Dermis blood vessel endothelial cell (primary cell): ENCODE measurements at regions not wholly inside any gene's neighbourhood (a gene's known extent, or its start where the extent isn't known, plus 50 kb on each side); places are given as distances from the start of the nearest gene placed in this dataset.

ENCODE experiments used
- DNase-seq: peaks from one replicate; pipeline ENCODE4 v3.0.0; 2010

DNA sequence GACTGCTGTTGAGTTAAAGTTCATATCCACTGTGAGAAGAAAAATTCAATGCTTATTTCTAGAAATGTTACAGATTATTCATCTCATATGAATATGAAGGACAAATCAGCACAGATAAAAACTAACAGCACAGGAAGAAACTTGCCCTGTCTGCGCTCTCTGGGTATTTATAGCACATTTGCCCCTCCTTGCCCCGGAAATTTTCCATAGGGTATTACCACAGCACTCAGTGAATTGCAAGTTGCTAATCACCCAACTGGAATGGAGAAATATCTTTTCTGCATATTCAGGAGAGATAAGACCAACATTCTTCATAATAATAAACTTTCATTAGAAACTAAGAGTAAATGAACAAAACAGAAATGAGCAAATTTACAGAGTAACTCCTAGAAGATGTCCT is 318.0 kb upstream of the KLF12 start:
- DNase-seq, result no peak

DNA sequence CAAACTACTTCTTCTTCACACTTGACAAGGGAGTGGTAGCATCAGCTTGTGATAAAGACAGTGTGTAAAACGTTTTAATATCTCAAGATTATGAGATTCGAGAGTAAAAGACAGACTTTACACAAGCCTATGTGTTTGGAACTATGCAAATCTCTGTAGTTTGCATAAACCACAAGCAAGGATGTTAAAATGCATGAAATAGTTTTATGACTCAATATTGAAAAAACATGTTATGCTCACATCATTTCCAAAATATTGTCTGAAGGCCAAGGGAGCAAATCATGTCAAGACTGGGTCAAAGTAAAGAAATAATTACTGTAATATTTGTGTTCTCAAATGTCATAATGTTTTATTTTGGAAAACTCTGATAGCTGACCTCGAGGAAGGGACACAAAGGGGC is 316.8 kb upstream of the KLF12 start:
- DNase-seq, result no peak

DNA sequence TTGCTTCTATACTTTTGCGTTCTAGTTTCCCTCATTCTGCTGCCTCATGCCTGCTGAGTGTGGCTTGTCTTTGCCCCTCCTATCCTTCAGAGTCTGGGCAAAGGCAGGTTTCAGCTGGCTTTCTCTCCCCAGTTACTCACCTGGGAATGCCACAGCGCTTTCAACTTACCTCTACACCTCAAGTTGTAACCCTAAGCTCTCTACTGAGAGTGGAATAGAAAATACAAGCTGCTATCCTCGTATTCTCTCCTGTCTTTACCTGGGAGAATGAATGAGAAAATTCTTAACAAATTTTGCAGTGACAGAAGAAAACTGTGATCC is 316.3 kb upstream of the KLF12 start:
- no peak for DNase-seq

DNA sequence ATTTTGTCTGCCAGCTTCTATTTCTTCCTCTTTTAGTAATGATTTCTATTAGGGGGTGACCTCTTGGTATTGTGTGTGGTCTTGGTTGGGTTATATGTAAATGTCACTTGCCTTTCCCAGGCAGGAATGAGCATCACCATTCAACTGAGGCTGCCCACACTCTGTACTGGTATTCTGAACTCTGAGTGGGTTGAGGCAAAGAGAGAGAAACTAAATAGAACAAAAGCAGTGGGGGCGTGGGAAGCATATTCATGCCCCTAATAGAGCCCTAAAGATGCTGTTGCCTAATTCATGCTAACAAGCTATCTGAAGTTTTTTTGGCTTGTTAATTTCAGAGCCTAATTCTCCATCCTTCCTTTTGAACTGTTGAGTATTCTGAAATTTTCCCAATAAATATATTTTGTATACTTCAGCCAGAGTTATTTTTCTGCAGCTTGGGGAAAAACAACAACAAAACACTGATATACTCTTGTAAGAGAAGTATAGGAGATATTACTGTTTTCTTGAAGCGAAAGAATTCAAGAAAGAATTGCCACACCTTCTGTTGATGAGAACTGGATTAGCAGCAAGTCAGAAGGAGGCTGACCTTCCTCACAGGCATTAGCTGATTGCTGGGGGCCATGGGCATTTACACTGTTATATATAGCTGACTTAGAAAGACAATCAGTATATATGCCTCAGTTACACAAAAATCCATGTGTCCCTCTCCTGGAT is 315.8 kb upstream of the KLF12 start:
- DNase-seq, result no peak

DNA sequence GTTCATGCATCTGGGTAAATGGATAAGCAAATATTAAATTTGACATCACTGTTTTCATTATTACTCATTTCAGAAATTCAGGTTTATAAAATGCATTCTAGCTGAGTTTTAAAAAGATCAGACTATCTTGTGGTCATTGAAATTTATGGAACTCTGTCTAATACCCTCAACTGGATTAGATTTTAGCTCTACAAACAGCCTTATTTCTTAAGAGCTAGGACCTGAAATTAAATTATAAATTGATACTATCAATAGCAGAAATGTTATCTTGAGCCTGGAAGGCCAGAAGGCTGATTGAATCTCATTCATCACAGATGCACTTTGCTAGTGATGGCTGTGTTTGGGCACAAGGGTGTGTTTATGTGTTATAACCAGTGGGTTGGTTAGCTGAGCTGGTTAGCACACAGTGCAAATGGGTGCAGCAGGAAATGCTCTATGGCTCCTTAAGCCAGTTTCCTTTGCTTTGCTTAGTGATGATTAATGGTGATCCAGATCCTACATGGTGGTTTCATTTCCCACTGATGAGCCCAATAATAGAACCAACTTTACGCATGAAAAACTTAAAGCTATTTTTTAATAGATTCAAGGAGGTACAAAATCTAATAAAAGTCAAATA is 310.8 kb upstream of the KLF12 start:
- DNase-seq, result no peak

GRCh38 chr13:74444161-74444571 is 310.0 kb upstream of the KLF12 start:
- DNase-seq, result no peak

GRCh38 chr13:74443631-74444030 is 309.4 kb upstream of the KLF12 start:
- no peak for DNase-seq

DNA sequence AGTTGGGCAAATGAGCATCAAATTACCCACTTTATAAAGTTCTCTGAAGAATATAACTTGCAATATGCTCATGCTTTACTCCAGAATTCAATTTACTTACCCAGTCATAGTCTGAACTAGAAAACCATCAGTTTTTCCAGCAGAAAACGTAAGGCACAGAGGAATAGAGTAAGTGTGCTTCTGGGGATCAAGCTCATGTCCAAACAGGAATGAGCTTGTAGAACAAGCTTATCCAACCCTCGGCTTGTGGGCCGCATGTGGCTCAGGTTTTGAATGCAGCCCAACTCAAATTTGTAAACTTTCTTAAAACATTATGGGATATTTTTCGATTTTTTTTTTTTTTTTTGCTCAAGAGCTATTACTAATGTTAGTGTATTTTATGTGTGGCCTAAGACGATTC is 308.5 kb upstream of the KLF12 start:
- DNase-seq, result no peak

- no peak for DNase-seq
Observed at GRCh38 chr13:74438901-74439300, 304.7 kb upstream of the KLF12 start.

DNA sequence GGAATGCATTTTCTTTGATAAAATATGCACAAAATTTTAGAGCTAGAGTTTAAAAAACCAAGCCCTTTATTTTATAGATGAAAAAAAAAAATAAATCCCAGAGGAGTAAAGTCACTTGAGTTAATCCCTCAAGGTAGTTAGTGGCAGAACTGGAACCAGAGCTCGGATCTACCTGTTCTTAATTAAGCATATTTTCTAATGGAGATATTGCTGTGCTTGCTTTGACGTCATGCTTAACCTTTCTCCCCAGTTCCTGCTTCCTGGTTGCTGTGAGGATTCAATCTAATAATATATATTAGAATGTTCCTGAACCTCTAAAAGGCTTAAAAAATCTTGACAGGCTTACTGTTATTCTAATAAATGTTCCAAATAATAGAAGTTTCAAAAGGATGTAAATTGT is 300.6 kb upstream of the KLF12 start:
- no peak for DNase-seq

DNA sequence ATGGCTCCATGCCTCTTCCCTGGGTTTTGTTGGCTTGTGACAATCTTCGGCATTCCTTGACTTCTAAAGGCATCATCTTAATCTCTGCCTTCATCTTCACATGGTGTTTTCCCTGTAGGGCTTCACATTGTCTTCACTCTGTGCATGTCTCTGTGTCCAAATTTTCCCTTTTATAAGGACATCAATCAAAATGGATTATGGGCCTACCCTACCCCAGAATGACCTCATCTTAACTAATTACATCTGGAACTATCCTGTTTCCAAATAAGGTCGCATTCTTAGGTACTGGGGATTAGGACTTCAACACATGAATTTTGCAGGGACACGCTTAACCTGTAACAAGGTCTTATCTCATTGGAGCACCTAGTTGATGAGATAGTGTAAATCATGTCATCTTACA is 290.3 kb upstream of the KLF12 start:
- DNase-seq, result no peak

DNA sequence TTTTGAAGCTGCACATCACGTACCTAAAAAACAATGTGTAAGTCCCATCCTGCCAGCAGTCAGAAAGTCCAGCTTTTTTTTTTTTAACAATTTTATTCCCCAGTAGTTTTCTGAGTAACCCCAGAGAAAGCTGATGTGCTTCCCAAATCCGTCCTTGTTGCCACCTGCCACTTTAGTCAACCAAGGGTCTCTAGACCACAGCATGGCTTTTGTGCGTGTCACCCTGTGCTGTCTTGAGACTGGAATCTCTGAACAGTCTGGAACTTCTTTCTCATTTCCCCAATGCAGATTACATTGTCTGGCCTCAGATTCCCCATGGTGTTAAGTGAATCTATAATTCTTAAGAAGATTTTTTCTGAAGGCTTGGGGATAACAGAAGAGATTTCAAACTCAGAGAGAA is 289.2 kb upstream of the KLF12 start:
- no peak for DNase-seq

GRCh38 chr13:74414458-74414857 is 280.3 kb upstream of the KLF12 start:
- DNase-seq, result no peak

GRCh38 chr13:74413482-74413881 is 279.3 kb upstream of the KLF12 start:
- DNase-seq, result no peak

- no peak for DNase-seq
Observed at GRCh38 chr13:74409551-74409950, 275.3 kb upstream of the KLF12 start.

DNA sequence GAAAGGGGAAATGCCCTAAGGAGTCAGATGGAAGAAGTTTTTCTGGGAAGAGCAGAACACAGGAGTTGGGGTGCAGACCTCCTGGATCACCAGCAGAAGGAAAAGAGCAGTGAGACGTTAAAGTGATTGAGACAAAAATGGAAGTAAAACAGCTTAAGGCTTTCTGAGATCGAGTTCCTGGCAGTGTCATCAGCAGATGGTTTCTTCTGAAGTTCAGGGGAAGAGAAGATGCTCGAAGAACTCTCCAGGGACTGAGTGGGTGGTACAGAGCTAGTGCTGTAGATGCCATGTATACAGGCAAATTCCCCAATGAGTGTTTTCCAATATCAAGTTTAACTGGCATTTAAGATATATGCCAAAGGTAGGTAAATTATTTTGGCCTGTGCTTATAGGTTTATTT is 272.2 kb upstream of the KLF12 start:
- no peak for DNase-seq

- DNase-seq, result no peak
Observed at GRCh38 chr13:74398599-74398998, 264.4 kb upstream of the KLF12 start.

GRCh38 chr13:74389056-74389455 is 254.9 kb upstream of the KLF12 start:
- no peak for DNase-seq

DNA sequence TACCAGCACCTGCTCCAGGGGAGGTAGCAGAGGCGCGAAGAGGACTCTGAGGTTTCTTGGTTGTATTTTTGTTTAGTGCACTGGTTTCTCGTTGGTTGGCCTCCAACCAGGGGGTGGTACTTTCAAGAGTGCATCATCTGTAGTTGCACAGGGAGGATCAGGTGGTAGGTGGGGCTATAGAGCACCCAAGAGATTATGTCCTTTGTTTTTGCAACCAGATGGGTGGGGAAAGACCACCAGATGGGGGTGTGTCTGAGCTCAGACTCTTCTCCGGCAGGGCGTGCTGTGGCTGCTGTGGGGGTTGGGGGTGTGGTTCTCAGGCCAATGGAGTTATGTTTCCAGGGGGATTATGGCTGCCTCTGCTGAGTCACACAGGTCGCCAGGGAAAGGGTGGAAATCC is 254.4 kb upstream of the KLF12 start:
- DNase-seq, result no peak

DNA sequence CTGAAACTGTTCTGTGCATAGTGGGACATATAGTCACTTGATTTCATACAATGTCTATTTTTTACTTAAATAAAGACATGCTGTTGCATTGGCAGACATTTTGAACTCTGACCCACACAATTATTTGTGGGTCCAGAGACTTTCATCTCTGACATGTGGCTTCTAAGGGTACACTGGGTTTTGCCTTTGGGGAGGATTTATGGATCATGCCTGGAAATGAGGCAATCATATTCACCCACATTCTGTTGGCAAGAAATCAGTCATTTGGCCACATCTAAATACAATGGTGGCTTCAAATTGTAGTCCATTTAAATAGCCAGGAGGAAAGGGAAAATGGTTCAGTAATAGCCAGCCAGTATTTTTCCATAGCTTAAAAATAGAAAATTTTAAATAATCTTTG is 238.3 kb upstream of the KLF12 start:
- DNase-seq, result no peak

DNA sequence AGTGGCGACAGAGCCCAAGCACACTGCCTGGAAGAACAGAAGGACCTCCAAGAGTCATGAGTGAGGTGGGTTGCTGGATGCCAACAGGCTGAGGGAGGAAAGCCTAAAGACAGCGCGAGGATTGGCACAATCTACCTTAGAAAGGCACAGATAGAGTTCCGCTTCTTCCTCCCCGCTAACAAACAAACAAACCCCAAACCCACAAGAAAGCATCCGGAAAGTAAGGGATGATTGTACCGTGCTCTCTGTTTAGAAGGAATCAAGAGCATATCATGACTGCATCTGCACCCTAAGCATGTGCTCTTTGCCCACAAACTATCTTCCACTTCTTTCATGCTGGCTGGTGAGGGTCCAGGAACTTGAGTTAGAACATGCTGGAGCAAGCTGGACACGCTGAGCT is 233.0 kb upstream of the KLF12 start:
- DNase-seq, result no peak

DNA sequence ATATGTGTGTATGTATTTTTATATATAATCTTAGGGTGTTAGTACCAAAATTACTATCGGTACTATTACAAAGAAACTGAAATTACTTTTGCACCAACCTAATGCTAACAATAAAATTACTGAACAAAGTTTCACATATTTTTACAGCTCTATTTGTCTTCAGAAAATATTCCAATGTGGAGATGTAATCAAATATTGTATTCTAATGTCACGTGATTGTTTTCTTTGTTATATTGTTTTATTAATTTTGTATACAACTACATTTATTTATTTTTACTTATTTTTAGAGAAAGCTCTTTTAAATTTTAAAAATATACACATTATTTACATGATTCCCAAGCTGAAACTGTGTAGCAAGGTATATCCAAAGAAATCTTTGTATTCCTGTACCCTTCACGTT is 227.1 kb upstream of the KLF12 start:
- no peak for DNase-seq

DNA sequence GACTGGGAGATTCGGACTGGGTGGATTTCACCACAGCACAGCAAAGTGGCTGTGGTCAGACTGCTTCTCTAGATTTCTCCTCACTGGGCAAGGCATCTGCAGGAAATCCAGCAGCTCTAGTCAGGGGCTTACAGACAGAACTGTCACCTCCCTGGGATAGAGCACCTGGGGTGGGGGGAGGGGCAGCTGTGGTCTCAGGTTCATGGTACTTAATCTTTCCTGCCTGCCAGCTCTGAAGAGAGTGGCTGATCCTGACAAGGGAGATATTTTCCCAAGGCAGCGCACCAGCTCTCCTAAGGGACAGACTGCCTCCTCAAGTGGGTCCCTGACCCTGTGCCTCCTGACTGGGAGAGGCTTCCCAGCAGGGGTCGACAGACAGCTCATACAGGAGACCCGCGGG is 212.8 kb upstream of the KLF12 start:
- no peak for DNase-seq

GRCh38 chr13:74338341-74338740 is 204.1 kb upstream of the KLF12 start:
- DNase-seq, result no peak

DNA sequence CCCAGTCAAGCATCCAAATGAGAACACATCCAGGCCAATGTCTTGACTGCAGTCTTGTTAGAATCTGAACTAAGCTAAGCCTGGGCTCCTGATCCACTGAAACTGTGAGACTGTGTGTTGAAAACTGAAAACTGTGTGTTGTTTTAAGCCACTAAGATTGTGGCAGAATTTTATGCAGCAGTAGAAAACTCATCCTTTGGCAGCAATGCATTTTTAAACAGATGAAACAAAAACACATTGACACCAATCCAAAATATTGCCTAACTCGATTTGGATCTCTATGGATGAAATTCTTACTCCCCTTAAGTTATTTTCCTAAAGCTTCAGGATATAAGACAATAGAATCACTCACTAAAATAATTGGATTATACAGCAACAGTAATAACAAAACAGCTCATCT is 202.3 kb upstream of the KLF12 start:
- no peak for DNase-seq
